ENCODE measurements at regions not wholly inside any gene's neighbourhood (a gene's known extent, or its start where the extent isn't known, plus 50 kb on each side); places are given as distances from the start of the nearest gene placed in this dataset.

DNA sequence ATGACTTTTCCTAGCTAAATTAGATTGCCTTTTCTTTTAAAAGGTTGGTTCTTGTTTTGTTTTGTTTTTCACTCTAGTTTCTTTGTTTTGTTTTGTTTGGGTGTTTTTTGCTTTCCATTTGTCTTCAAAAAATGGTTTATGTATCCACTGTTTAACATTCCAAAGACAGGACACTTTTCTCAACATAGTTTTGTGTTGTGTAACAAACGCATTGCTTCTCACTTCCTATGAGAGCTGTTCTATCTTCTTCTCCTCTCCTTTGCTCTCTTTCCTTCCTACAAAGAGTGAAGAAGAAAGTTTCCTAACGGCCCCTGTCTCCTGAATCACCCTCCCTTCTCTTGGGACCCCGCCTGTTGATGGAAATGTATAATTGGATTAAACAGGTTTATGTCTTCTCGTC lies 539.7 kb downstream of the ACTL7B start:
- TF ChIP-seq POLR2A (IDR thresholded peaks at IDR 0.05; ENCODE audit: extremely low read depth, insufficient read length) (no peak), MYC (IDR thresholded peaks at IDR 0.05; ENCODE audit: low read depth, low read length) (no peak)
- TF ChIP-seq, protein P1, sequence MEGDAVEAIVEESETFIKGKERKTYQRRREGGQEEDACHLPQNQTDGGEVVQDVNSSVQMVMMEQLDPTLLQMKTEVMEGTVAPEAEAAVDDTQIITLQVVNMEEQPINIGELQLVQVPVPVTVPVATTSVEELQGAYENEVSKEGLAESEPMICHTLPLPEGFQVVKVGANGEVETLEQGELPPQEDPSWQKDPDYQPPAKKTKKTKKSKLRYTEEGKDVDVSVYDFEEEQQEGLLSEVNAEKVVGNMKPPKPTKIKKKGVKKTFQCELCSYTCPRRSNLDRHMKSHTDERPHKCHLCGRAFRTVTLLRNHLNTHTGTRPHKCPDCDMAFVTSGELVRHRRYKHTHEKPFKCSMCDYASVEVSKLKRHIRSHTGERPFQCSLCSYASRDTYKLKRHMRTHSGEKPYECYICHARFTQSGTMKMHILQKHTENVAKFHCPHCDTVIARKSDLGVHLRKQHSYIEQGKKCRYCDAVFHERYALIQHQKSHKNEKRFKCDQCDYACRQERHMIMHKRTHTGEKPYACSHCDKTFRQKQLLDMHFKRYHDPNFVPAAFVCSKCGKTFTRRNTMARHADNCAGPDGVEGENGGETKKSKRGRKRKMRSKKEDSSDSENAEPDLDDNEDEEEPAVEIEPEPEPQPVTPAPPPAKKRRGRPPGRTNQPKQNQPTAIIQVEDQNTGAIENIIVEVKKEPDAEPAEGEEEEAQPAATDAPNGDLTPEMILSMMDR (IDR thresholded peaks at IDR 0.05; ENCODE audit: low read depth, low read length) = no peak
- TF ChIP-seq, protein P2, sequence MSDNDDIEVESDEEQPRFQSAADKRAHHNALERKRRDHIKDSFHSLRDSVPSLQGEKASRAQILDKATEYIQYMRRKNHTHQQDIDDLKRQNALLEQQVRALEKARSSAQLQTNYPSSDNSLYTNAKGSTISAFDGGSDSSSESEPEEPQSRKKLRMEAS (IDR thresholded peaks at IDR 0.05; ENCODE audit: low read depth, low read length) = no peak
